HEK293 (cell line): ENCODE measurements at regions not wholly inside any gene's neighbourhood (a gene's known extent, or its start where the extent isn't known, plus 50 kb on each side); places are given as distances from the start of the nearest gene placed in this dataset.

Experiments used
- CTCF ChIA-PET: fragments of 350-600 bp; formaldehyde crosslinking; extraction: SDS; loops from one replicate; lab custom pipeline; 2021; ENCODE audit warnings: antibody characterized with exemption; lab: Yijun Ruan, JAX
- POLR2A ChIA-PET: fragments of 300-600 bp; formaldehyde crosslinking; extraction: SDS; loops from one replicate; lab custom pipeline; 2020; ENCODE audit warnings: antibody characterized with exemption, inconsistent platforms; lab: Yijun Ruan, JAX
- H3K27ac ChIP-seq: fragments of 200-500 bp; sonication (Bioruptor generic); 2 replicates; pipeline ENCODE4 v1.5.1; 2014; ENCODE audit warnings: low read depth, low read length, control low read depth, inconsistent platforms; ENCODE audit errors: extremely low read depth
- H3K36me3 ChIP-seq, 2 experiments: fragments of 200-500 bp in 1 of 2; sonication (Bioruptor generic) in 1 of 2; 1 replicate in 1 of 2; 2 replicates in 1 of 2; pipeline ENCODE4 v1.5.1; 2014 to 2017; ENCODE audit warnings: inconsistent platforms in 2 of 2, low read length in 2 of 2; ENCODE audit not compliant: control insufficient read depth in 2 of 2, insufficient read depth in 1 of 2
- H3K4me1 ChIP-seq: fragments of 200-500 bp; sonication (Bioruptor generic); 2 replicates; pipeline ENCODE4 v1.5.1; 2014; ENCODE audit warnings: mild to moderate bottlenecking, low read length, inconsistent platforms; ENCODE audit not compliant: control insufficient read depth, insufficient read depth
- H3K4me3 ChIP-seq: 2 replicates; pipeline ENCODE4 v1.5.1; 2011; ENCODE audit warnings: low read depth, mild to moderate bottlenecking, control low read depth, low read length, moderate library complexity
- H3K9me3 ChIP-seq: fragments of 200-500 bp; sonication (Bioruptor generic); 2 replicates; pipeline ENCODE4 v1.5.1; 2014; ENCODE audit warnings: low read depth, low read length, inconsistent platforms; ENCODE audit not compliant: control insufficient read depth, insufficient read depth
- GLI4 ChIP-seq: fragments of 450-650 bp; formaldehyde crosslinking; IDR thresholded peaks from 2 replicates; pipeline ENCODE4 v1.5.1; 2016; ENCODE audit warnings: missing biosample characterization, missing genetic modification characterization
- KLF8 ChIP-seq: fragments of 450-650 bp; formaldehyde crosslinking; IDR thresholded peaks from 2 replicates; pipeline ENCODE4 v1.5.1; 2016; ENCODE audit warnings: missing biosample characterization, missing genetic modification characterization
- RBAK ChIP-seq: fragments of 450-650 bp; formaldehyde crosslinking; IDR thresholded peaks from 2 replicates; pipeline ENCODE4 v1.5.1; 2016; ENCODE audit warnings: missing biosample characterization, missing genetic modification characterization
- ZBTB20 ChIP-seq: fragments of 450-650 bp; formaldehyde crosslinking; IDR thresholded peaks from 2 replicates; pipeline ENCODE4 v1.5.1; 2016; ENCODE audit warnings: missing biosample characterization, missing genetic modification characterization
- ZFP3 ChIP-seq: fragments of 450-650 bp; formaldehyde crosslinking; IDR thresholded peaks from 2 replicates; pipeline ENCODE4 v1.5.1; 2016; ENCODE audit warnings: low read depth, missing biosample characterization, missing genetic modification characterization
- ZNF112 ChIP-seq: fragments of 450-650 bp; formaldehyde crosslinking; IDR thresholded peaks from 2 replicates; pipeline ENCODE4 v1.5.0; 2017; ENCODE audit warnings: missing biosample characterization, missing genetic modification characterization
- ZNF114 ChIP-seq: fragments of 450-650 bp; formaldehyde crosslinking; IDR thresholded peaks from 2 replicates; pipeline ENCODE4 v1.5.0; 2017; ENCODE audit warnings: missing biosample characterization, missing genetic modification characterization
- ZNF138 ChIP-seq: fragments of 450-650 bp; formaldehyde crosslinking; IDR thresholded peaks from 2 replicates; pipeline ENCODE4 v1.5.1; 2016; ENCODE audit warnings: missing biosample characterization, missing genetic modification characterization, borderline replicate concordance
- ZNF19 ChIP-seq: fragments of 450-650 bp; formaldehyde crosslinking; IDR thresholded peaks from 2 replicates; pipeline ENCODE4; 2016; ENCODE audit warnings: missing biosample characterization, missing genetic modification characterization, low read depth
- ZNF2 ChIP-seq: fragments of 450-650 bp; formaldehyde crosslinking; IDR thresholded peaks from 2 replicates; pipeline ENCODE4 v1.5.1; 2016; ENCODE audit warnings: missing biosample characterization, missing genetic modification characterization
- ZNF223 ChIP-seq: fragments of 450-650 bp; formaldehyde crosslinking; IDR thresholded peaks from 2 replicates; pipeline ENCODE4 v1.5.1; 2016; ENCODE audit warnings: missing biosample characterization, missing genetic modification characterization
- ZNF426 ChIP-seq: fragments of 450-650 bp; formaldehyde crosslinking; IDR thresholded peaks from 2 replicates; pipeline ENCODE4 v1.5.1; 2017; ENCODE audit warnings: missing biosample characterization, missing genetic modification characterization, mild to moderate bottlenecking, inconsistent platforms, moderate library complexity
- ZNF561 ChIP-seq: fragments of 450-650 bp; IDR thresholded peaks from 2 replicates; pipeline ENCODE4 v1.5.1; 2018; ENCODE audit warnings: missing biosample characterization, missing genetic modification characterization, borderline replicate concordance
- ZNF610 ChIP-seq: fragments of 450-650 bp; formaldehyde crosslinking; IDR thresholded peaks from 2 replicates; pipeline ENCODE4 v1.5.1; 2016; ENCODE audit warnings: missing biosample characterization, missing genetic modification characterization, borderline replicate concordance
- ZNF658 ChIP-seq: fragments of 450-650 bp; formaldehyde crosslinking; IDR thresholded peaks from 2 replicates; pipeline ENCODE4; 2016; ENCODE audit warnings: missing biosample characterization, missing genetic modification characterization
- TF ChIP-seq, protein P1 (sequence below): fragments of 450-650 bp; formaldehyde crosslinking; IDR thresholded peaks from 2 replicates; pipeline ENCODE4 v1.5.1; 2016; ENCODE audit warnings: missing biosample characterization, missing genetic modification characterization
- TF ChIP-seq, protein P2 (sequence below): fragments of 450-650 bp; formaldehyde crosslinking; IDR thresholded peaks from 2 replicates; pipeline ENCODE4 v1.5.1; 2017; ENCODE audit warnings: missing biosample characterization, missing genetic modification characterization
- TF ChIP-seq, protein P3 (sequence below): fragments of 450-650 bp; formaldehyde crosslinking; IDR thresholded peaks from 2 replicates; pipeline ENCODE4 v1.5.1; 2016; ENCODE audit warnings: missing biosample characterization, missing genetic modification characterization
- TF ChIP-seq, protein P4 (sequence below): fragments of 450-650 bp; formaldehyde crosslinking; IDR thresholded peaks from 2 replicates; pipeline ENCODE4 v1.5.1; 2016; ENCODE audit warnings: missing biosample characterization, missing genetic modification characterization

DNA sequence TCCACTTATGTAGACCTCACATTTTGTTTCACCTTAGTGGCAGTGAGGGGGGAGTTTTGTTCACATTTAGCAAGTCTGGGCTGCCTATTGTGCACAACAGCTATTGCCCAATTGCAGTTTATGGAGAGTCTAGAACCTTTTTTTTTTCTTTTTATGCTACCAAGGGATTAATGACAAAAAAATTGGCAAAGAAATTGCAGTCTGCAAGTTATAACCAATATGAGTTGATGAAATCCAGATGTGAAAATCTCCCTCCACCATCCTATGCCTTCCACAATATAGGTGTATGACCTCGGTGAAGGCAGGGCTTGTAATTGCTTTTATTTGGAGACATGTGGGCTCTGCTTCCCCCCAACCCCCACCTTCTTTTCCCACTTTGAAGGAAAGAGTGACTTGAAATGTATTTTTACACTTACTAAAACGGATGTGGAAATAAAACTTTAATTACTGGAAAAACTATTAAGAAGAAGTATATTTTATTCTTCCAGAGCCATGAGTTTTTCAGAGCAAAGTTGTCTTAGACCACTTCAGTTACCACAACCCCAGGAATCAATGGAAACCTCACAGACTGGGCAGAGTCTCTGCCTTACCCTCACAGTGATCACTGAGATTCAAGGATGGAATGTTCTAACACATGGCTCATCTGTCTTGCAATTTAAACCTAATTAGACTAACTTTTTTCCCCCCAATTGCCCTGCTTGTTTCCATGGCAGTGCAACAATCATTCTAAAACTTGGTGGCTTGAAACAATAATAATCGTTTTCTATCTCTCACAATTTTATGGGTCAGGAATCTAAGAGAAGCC is 120.8 kb upstream of the SLC5A12 start:
- CTCF ChIA-PET, result interaction anchor here (0.6 to 0.7 kb wide), 2 partner anchors 129 to 151 kb away, joined by 3 to 4 read pairs; partner anchors contain the start of gene FIBIN
- POLR2A ChIA-PET, result no interaction called here
- Histone ChIP-seq H3K9me3 (no peaks in the 10 kb centered on the region), H3K4me1 (no peaks in the 10 kb centered on the region), H3K4me3 (no peak overlapping the region), H3K27ac (no peak overlapping the region), H3K36me3 (no peaks in the 10 kb centered on the region)
- TF ChIP-seq ZNF19 (tag by site-specific recombination), result no peak
- TF ChIP-seq, protein P1, sequence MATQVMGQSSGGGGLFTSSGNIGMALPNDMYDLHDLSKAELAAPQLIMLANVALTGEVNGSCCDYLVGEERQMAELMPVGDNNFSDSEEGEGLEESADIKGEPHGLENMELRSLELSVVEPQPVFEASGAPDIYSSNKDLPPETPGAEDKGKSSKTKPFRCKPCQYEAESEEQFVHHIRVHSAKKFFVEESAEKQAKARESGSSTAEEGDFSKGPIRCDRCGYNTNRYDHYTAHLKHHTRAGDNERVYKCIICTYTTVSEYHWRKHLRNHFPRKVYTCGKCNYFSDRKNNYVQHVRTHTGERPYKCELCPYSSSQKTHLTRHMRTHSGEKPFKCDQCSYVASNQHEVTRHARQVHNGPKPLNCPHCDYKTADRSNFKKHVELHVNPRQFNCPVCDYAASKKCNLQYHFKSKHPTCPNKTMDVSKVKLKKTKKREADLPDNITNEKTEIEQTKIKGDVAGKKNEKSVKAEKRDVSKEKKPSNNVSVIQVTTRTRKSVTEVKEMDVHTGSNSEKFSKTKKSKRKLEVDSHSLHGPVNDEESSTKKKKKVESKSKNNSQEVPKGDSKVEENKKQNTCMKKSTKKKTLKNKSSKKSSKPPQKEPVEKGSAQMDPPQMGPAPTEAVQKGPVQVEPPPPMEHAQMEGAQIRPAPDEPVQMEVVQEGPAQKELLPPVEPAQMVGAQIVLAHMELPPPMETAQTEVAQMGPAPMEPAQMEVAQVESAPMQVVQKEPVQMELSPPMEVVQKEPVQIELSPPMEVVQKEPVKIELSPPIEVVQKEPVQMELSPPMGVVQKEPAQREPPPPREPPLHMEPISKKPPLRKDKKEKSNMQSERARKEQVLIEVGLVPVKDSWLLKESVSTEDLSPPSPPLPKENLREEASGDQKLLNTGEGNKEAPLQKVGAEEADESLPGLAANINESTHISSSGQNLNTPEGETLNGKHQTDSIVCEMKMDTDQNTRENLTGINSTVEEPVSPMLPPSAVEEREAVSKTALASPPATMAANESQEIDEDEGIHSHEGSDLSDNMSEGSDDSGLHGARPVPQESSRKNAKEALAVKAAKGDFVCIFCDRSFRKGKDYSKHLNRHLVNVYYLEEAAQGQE, result no peak
- TF ChIP-seq ZNF223 (tag by site-specific recombination), result no peak
- TF ChIP-seq GLI4, result no peak
- no peak for TF ChIP-seq ZNF114 (tag by site-specific recombination)
- TF ChIP-seq RBAK (tag by site-specific recombination), result no peak
- TF ChIP-seq ZNF138, result no peak
- TF ChIP-seq, protein P2, sequence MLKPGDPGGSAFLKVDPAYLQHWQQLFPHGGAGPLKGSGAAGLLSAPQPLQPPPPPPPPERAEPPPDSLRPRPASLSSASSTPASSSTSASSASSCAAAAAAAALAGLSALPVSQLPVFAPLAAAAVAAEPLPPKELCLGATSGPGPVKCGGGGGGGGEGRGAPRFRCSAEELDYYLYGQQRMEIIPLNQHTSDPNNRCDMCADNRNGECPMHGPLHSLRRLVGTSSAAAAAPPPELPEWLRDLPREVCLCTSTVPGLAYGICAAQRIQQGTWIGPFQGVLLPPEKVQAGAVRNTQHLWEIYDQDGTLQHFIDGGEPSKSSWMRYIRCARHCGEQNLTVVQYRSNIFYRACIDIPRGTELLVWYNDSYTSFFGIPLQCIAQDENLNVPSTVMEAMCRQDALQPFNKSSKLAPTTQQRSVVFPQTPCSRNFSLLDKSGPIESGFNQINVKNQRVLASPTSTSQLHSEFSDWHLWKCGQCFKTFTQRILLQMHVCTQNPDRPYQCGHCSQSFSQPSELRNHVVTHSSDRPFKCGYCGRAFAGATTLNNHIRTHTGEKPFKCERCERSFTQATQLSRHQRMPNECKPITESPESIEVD (tag by site-specific recombination), result no peak
- TF ChIP-seq ZNF610 (tag by site-specific recombination), result no peak
- no peak for TF ChIP-seq ZFP3 (tag by site-specific recombination)
- TF ChIP-seq KLF8, result no peak
- TF ChIP-seq, protein P3, sequence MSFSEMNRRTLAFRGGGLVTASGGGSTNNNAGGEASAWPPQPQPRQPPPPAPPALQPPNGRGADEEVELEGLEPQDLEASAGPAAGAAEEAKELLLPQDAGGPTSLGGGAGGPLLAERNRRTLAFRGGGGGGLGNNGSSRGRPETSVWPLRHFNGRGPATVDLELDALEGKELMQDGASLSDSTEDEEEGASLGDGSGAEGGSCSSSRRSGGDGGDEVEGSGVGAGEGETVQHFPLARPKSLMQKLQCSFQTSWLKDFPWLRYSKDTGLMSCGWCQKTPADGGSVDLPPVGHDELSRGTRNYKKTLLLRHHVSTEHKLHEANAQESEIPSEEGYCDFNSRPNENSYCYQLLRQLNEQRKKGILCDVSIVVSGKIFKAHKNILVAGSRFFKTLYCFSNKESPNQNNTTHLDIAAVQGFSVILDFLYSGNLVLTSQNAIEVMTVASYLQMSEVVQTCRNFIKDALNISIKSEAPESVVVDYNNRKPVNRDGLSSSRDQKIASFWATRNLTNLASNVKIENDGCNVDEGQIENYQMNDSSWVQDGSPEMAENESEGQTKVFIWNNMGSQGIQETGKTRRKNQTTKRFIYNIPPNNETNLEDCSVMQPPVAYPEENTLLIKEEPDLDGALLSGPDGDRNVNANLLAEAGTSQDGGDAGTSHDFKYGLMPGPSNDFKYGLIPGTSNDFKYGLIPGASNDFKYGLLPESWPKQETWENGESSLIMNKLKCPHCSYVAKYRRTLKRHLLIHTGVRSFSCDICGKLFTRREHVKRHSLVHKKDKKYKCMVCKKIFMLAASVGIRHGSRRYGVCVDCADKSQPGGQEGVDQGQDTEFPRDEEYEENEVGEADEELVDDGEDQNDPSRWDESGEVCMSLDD (tag by site-specific recombination), result no peak
- no peak for TF ChIP-seq ZBTB20 (tag by site-specific recombination)
- TF ChIP-seq ZNF112 (tag by site-specific recombination), result no peak
- TF ChIP-seq, protein P4, sequence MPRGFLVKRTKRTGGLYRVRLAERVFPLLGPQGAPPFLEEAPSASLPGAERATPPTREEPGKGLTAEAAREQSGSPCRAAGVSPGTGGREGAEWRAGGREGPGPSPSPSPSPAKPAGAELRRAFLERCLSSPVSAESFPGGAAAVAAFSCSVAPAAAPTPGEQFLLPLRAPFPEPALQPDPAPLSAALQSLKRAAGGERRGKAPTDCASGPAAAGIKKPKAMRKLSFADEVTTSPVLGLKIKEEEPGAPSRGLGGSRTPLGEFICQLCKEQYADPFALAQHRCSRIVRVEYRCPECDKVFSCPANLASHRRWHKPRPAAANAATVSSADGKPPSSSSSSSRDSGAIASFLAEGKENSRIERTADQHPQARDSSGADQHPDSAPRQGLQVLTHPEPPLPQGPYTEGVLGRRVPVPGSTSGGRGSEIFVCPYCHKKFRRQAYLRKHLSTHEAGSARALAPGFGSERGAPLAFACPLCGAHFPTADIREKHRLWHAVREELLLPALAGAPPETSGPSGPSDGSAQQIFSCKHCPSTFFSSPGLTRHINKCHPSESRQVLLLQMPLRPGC (tag by site-specific recombination), result no peak
- no peak for TF ChIP-seq ZNF2
- no peak for TF ChIP-seq ZNF426 (tag by site-specific recombination)
- TF ChIP-seq ZNF561 (tag by site-specific recombination), result no peak
- no peak for TF ChIP-seq ZNF658 (tag by site-specific recombination)
